DND-41 (cell line): ENCODE measurements at regions not wholly inside any gene's neighbourhood (a gene's known extent, or its start where the extent isn't known, plus 50 kb on each side); places are given as distances from the start of the nearest gene placed in this dataset.

Experiments
- CTCF ChIP-seq: IDR thresholded peaks from 2 replicates; pipeline ENCODE4 v1.5.1; 2012; ENCODE audit warnings: borderline replicate concordance, low read length, moderate library complexity, mild to moderate bottlenecking; ENCODE audit not compliant: poor library complexity, severe bottlenecking; ENCODE audit errors: extremely low read depth
- EZH2 ChIP-seq: IDR thresholded peaks from 3 replicates; pipeline ENCODE4 v1.6.1; 2012; ENCODE audit warnings: borderline replicate concordance, low read depth, mild to moderate bottlenecking, moderate library complexity, low read length, inconsistent platforms; ENCODE audit not compliant: severe bottlenecking

- TF ChIP-seq EZH2, result no peak
- no peak for TF ChIP-seq CTCF
Measured at GRCh38 chr4:144820011-144820727, 174.2 kb downstream of the HHIP start.
